Skin epidermis (tissue), 12 donors: ENCODE measurements at regions not wholly inside any gene's neighbourhood (a gene's known extent, or its start where the extent isn't known, plus 50 kb on each side); places are given as distances from the start of the nearest gene placed in this dataset.

ENCODE experiments used
- H3K27ac ChIP-seq, 21 experiments: fragments of 200-600 bp; sonication (generic) in 11 of 21; one replicate each; pipeline ENCODE4 v1.5.0; 2020; ENCODE audit warnings: mild to moderate bottlenecking in 3 of 21, inconsistent platforms in 2 of 21, moderate library complexity in 2 of 21
- H3K4me3 ChIP-seq, 7 experiments: fragments of 200-600 bp; sonication (generic) in 2 of 7; one replicate each; pipeline ENCODE4 v1.5.0; 2020; ENCODE audit warnings: inconsistent platforms in 2 of 7, mild to moderate bottlenecking in 2 of 7, moderate library complexity in 1 of 7

GRCh38 chr5:85148701-85149100 lies 764.0 kb upstream of the EDIL3 start:
- Histone ChIP-seq H3K27ac (no peak overlapping the region), H3K4me3 (no peak overlapping the region)

- Histone ChIP-seq H3K27ac (no peak overlapping the region), H3K4me3 (no peak overlapping the region)
Measured at GRCh38 chr5:85159395-85159794, 774.7 kb upstream of the EDIL3 start.

GRCh38 chr5:85168474-85168873 lies 783.8 kb upstream of the EDIL3 start:
- Histone ChIP-seq H3K27ac (no peak overlapping the region), H3K4me3 (no peak overlapping the region)

- H3K4me3 ChIP-seq, result no peak overlapping the region
- H3K27ac ChIP-seq, result no peak overlapping the region
Measured at GRCh38 chr5:85170183-85170582, 785.5 kb upstream of the EDIL3 start.

- Histone ChIP-seq H3K27ac (no peak overlapping the region), H3K4me3 (no peak overlapping the region)
Measured at GRCh38 chr5:85173469-85173868, 788.8 kb upstream of the EDIL3 start.

DNA sequence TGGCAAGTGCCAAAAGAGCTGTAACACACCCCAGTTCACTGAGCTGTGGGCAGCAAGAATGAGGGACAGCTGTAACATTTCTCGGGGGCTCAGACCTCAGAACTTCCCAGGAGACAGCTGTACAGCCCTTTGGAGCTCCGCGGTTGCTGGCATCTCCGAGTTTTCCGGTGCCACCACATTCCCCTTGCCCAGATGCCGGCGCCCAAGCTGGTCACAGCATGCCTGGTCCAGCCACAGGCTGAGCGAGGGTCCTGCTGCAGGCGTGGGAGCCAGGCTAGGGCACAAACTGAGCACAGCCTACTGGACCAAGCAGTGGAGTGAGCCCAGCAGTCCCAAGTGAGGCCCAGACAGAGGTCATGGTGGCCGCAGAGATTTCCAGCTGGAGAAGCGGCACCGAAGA lies 797.7 kb upstream of the EDIL3 start:
- Histone ChIP-seq H3K4me3 (no peak overlapping the region), H3K27ac (no peak overlapping the region)

GRCh38 chr5:85204289-85204688 lies 819.6 kb upstream of the EDIL3 start:
- Histone ChIP-seq H3K4me3 (no peak overlapping the region), H3K27ac (no peak overlapping the region)

DNA sequence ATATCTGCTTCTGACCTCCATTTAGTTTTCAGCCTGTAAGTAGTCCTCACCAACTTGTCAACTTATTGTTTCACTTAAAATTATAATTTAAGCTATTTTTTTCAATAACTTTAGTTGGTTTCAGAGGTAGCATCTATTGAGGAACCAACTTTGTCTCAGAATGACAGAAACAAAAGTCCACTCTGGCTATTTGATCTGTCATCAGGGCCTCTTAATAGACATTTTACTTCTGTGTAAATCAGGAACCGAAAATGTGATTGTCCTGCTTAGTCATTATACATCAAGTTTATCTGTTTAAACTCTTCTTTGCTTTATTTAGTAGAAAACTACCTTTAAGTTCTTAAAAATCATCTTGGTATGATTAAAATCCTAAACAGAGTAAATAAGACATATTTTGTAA lies 820.8 kb upstream of the EDIL3 start:
- H3K27ac ChIP-seq, result no peak overlapping the region
- H3K4me3 ChIP-seq, result no peak overlapping the region

GRCh38 chr5:85225388-85225787 lies 840.7 kb upstream of the EDIL3 start:
- Histone ChIP-seq H3K4me3 (no peak overlapping the region), H3K27ac (no peak overlapping the region)

DNA sequence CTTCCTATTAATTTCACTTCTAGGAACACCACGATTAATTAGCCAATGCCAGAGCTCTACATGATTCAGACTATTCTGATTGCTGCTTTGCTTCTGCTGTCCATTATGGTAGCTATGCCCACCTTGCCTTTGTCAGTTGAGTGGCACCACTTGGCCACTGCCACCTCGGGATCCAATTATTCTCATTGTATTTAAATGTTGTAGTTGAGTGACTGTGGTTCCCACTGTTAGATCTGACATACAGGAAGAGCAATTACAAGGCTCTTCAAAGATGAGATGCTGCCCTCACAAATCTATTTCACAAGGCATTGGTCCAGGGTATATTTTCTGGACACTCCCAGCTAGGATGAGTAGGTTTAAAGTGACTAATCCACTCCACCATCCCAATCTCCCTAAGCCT lies 864.5 kb upstream of the EDIL3 start:
- Histone ChIP-seq H3K4me3 (no peak overlapping the region), H3K27ac (no peak overlapping the region)

- H3K4me3 ChIP-seq, result no peak overlapping the region
- H3K27ac ChIP-seq, result no peak overlapping the region
Measured at GRCh38 chr5:85263125-85263524, 878.4 kb upstream of the EDIL3 start.

DNA sequence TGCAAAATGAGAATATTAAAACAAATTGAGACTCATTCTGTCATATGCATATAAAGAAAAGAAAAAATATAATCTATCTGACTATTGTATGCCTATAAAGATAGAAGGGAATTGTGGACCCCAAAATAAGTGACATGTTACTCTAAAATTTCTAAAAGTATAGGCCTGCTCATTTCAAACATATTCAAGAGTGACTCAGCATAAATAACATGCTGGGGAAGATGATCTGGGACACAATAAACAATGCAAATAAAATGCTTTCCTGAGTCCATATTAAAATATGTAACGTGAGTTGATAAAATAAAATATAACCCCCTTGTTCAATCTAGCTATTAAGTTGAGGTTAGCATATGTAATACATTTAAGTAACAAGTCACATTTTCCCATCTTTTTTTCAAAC lies 882.0 kb upstream of the EDIL3 start:
- Histone ChIP-seq H3K4me3 (no peak overlapping the region), H3K27ac (no peak overlapping the region)

GRCh38 chr5:85268194-85268593 lies 883.5 kb upstream of the EDIL3 start:
- H3K27ac ChIP-seq, result no peak overlapping the region
- H3K4me3 ChIP-seq, result no peak overlapping the region

- H3K4me3 ChIP-seq, result no peak overlapping the region
- no peak overlapping the region for H3K27ac ChIP-seq
Measured at GRCh38 chr5:85278193-85278592, 893.5 kb upstream of the EDIL3 start.

GRCh38 chr5:85288914-85289313 lies 904.2 kb upstream of the EDIL3 start:
- no peak overlapping the region for H3K4me3 ChIP-seq
- no peak overlapping the region for H3K27ac ChIP-seq

- Histone ChIP-seq H3K4me3 (no peak overlapping the region), H3K27ac (no peak overlapping the region)
Measured at GRCh38 chr5:85293145-85293785, 908.6 kb upstream of the EDIL3 start.

DNA sequence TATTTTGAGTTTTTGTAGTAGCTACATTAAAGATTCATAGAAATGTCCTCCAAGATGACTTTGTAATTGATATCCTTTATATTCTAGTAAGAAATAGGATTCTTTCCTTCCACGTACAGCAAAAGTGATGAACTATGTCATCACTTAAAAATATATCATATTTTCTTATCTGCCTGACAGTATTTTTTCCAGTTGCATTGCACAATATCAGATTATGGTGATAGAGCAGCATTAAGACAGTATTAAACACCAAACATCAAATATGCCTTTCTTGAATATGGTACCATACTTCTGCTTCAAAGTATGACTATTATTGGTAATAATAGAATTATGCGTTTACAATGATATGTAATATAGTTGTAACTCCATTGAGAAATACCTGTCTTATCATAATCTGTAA lies 919.8 kb upstream of the EDIL3 start:
- H3K27ac ChIP-seq, result no peak overlapping the region

GRCh38 chr5:85305766-85306165 lies 921.1 kb upstream of the EDIL3 start:
- Histone ChIP-seq H3K4me3 (no peak overlapping the region), H3K27ac (no peak overlapping the region)

More for the DNA sequence above, 919.8 kb upstream of the EDIL3 start:
- H3K4me3 ChIP-seq, result no peak overlapping the region

DNA sequence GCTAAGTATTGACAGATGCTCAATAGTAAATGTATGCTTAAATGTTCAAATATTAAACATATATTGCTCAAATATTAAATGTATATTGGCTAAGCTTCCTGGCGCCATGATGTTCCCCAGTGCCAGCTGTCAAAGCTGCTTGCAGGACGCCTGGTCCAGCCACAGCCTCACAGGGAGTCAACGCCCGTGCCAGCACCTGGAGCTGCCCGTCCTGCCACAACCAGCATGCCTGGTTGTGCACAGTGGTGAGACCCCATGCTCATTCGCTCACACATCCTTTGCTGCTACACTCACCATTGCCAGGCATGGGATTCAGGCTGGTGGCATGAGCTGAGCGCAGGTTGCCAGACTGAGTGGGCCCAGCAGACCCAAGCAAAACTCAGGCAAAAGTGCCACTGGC lies 926.9 kb upstream of the EDIL3 start:
- no peak overlapping the region for H3K4me3 ChIP-seq
- no peak overlapping the region for H3K27ac ChIP-seq

DNA sequence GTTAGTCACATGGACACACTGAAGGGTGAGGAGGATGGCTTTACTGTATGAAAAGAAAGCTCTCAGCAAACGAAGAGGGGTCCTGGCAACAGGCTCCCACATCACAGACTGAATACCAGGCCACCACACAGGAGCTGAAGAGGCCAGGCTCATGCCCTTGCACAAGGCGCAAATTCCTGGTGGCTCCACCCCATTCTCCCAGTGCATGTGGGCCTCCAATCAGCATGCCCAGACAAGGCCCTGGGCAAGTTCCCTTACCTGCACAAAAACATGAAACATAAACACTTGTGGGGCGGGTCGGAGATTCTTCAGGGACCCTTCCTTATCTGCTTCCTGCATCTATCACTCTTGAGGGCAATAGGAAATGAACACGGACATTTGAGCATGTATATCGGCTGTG lies 935.8 kb upstream of the EDIL3 start:
- Histone ChIP-seq H3K27ac (no peak overlapping the region), H3K4me3 (no peak overlapping the region)

DNA sequence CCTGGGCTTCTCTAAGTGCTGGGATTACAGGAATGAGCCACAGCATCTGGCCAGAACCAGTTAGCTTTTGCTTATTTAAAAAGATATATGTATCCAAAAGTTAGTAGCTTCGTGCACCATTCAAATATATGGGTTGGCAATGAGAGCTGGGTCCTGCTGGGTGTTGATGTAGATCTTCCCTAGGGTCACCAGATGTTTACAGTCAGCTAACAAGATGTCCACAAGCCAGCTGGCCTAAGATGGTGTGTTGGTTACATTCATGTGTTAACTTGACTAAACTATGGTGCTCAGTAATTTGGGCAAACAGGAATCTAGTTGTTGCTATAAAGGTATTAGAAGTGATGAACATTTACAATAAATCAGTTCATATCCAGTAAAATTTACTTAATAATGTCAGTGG lies 948.6 kb upstream of the EDIL3 start:
- no peak overlapping the region for H3K4me3 ChIP-seq

GRCh38 chr5:85337435-85337834 lies 952.8 kb upstream of the EDIL3 start:
- H3K27ac ChIP-seq, result no peak overlapping the region
- H3K4me3 ChIP-seq, result no peak overlapping the region

More for the DNA sequence above, 948.6 kb upstream of the EDIL3 start:
- no peak overlapping the region for H3K27ac ChIP-seq
